HK-2 (cell line): ENCODE measurements at regions not wholly inside any gene's neighbourhood (a gene's known extent, or its start where the extent isn't known, plus 50 kb on each side); places are given as distances from the start of the nearest gene placed in this dataset.

Experiments
- DNase-seq: peaks from one replicate; pipeline ENCODE4 v3.0.0-alpha.2; 2018; ENCODE audit not compliant: unreplicated experiment

DNA sequence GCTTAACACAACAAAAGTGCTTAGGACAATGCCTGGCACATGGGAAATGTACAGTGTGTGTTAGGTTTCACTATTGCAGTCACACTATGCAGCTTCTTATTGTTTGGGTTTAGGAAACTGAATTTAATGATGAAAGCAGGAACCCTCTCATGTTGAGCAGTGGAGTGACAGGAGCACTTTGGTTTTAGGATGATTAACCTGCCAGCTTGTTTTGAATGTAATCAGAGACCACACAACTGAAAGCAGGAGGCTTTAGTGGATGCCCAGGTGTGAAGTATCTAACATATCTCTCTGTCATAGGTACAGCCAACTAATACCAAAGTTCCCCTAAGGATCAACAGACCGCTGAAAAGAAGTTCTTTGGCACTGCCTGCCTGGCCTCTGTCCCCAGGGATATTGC, 406.9 kb upstream of the USP24 start:
- DNase-seq: no peak

DNA sequence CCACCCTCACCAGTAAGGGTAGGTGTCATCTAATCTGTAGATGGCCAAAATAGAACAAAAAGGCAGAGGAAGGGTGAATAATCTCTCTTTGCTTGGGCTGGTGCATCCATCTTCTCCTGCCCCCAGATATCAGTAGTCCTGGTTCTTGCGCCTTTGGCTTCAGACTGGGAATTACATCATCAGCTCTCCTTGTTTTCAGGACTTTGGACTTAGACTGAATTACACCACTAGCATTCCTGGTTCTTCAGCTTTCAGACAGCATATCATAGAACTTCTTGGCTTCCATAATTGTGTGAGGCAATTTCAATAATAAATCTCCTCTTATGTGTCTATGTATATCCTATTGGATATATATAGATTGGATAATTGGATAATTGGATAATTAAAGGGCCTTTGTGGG, 403.0 kb upstream of the USP24 start:
- no peak for DNase-seq

DNA sequence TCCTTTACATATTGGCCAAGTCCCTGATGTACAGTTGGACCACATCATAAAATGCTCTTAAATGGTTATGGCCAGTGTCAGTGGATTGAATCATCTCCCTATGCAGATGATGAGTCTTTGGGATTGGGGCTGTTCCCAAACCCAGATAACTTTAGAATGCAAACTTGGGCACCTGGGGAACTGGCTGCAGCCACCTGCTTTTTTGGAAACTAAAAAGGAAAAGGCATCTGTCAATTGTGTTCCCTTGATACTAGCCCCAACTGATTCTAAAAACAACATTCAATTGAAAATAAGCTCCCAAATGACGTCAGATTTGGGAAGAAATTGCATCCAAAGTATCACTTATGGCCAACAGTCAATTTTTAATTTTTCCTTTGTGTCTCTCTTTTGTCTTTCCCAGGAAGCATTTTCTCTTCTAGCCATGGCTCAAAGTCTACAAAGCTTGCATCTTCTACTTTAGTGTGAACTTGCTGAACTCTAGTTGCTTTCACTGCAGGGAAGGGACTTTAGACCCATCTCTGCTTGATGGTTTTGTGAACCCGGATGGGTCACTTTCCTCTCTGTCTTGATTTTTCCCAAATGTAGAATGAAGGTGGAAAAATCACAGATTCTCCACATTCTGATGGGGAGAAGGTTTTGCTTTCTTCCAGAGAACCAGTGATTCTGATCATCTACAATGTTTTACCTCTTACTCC, 402.3 kb upstream of the USP24 start:
- DNase-seq: no peak

DNA sequence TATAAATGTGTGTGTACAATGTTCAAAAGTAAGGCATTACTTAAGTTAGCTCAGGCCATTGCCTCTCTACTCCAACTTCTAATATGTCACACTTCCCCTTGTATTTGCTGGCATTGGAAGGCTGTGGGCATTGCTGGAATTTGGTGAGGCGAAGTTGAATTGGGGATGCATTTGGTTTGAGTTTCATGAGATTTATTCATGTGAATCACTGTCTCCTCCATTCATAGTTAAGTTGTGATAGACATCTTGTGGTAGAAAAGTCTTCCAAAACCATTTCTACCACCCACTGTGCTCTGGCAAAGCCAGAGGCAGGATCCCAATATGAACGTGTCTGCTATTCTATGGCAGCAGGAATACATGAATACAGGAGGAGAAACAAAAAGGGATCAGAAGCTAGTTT, 397.8 kb upstream of the USP24 start:
- no peak for DNase-seq

DNA sequence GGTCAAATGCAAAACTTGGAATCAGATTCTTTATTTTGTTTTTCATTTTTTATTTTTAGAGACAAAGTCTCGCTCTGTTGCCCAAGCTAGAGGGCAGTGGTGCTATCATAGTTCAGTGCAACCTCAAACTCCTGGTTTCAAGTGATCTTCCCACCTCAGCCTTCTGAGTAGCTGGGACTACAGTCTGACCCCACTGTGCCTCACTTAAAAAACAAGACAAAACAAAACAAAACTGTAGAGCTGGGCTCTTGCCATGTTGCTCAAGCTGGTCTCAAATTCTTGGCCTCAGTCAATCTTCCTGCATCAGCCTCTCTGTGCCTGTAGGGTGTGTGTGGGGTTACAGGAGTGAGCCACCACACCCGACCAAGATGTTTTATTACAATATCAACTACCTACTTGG, 396.0 kb upstream of the USP24 start:
- no peak for DNase-seq

DNA sequence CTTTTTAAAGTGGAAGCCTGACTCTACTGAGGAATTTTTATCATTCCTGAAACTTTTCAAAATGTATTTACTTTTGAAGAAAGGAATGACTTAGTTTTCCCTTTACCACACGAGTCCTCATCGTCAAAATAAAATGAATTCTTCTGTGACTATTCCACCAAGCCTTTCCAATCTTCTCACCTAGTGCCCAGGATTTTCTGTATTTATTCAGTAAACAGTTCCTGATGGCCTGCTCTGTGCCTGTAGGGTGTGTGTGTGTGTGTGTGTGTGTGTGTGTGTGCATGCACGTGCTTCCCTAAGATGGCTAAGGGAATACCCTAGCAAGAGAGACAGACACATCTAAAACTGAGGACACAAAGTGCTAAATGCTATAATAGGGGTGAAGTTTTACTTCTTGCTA, 395.0 kb upstream of the USP24 start:
- DNase-seq: no peak

DNA sequence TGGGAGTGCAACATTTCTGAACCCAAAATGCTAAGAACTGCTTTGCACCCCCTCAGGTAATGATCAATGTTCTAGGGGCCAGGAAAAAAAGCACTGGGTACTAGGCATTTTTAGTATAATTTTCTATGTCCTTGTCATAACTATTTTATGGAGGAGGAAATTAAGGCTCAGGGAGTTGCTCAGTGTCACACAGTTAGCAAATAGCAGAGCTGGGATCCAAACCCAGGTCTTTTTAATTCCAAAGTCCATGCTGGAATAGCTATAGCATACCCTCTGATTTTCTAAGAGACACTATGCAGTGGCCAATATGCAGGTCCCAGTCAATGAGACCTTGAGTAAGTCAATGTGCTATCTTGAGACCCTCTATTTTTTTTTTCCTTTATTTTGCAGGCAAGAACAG, 394.5 kb upstream of the USP24 start:
- no peak for DNase-seq

DNA sequence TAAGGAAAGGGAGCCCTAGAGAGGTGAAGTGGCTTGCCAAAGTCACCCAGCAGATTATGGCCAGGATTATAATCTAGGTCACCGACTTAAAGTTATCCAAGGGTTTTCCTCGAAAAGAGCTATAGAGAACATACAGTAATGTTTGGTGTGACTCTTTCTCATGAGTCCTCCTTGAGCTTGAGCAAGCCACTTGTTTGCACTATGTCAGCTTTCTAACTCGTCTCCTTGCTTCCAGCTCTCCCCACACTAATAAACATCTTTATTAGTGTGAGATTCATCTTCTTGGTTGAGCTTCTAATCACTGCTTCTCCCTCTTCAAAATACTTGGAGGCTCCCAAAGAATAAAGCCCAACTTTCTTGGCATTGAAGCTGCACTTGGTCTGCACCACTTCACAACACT, 390.0 kb upstream of the USP24 start:
- no peak for DNase-seq

DNA sequence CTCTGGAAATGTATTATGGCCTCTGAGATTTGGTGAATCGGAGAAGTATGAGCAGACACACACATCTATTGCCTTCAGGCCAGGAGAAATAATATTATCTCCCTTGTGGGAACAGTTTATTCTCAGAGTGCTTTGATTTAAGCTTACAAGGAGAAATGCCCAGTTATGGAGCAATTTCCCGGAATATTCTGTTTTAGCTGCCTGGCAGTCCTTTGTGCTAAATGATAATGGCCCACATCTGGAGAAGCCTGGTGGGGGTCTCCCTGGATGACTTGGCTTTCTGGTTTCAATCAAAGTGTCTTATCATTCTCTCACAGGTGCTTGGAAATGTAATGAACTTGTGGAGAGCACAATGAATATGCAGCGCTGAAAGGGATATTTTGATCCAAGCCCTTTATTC, 389.6 kb upstream of the USP24 start:
- no peak for DNase-seq

DNA sequence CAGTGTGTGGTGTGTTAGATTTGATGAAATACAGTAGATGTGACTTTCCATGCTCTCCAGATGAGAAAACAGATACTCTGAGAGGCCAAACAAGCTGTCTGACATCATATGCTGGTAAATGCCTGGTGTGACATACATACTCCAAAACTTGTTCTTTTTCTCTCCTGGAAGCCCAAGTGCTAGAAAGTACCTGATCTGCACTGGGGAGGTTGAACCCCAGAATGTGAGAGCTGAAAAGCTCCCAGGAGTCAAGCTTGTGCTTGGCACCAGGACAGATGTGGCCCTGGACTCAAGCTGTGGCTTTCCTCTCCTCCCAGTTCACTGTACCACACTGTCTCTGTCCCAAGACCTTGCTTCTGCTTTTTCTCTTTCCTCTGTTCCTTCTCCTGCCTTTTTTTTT, 389.0 kb upstream of the USP24 start:
- DNase-seq: no peak

DNA sequence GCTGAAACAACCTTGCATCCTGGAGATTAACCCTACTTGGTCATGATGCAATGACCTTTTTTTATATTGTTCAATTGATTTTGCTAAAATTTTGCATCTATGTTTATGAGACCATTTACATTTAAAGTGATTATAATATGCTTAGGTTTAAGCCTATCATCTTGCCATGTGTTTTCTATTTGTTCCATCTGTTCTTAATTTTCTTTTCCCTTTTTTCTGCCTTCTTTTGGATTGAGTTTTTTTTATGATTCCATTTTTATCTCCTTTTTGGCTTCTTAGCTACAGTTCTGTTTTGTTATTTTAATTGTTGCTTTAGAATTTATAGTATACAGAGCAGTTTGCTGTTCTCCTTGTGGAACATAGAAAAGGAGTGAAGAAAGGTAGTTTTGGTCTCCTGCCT, 385.1 kb upstream of the USP24 start:
- DNase-seq: no peak

DNA sequence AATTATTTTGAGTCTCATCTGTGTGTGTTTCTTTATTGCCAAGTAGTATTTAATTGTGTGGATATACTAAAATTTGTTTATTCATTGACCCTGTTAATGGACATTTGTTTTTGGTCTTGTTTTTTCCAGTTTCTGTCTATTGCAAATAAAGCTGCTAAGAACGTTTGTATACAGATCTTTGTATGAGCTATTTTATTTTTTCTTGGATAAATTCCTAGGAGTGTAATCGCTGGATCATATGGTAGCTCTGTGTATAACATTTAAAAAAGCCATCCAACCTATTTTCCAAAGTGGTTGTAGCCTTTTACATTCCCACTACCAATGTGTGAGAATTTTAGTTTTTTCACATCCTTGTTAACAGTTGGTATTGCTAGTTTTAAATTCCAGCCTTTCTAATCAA, 382.7 kb upstream of the USP24 start:
- no peak for DNase-seq

DNA sequence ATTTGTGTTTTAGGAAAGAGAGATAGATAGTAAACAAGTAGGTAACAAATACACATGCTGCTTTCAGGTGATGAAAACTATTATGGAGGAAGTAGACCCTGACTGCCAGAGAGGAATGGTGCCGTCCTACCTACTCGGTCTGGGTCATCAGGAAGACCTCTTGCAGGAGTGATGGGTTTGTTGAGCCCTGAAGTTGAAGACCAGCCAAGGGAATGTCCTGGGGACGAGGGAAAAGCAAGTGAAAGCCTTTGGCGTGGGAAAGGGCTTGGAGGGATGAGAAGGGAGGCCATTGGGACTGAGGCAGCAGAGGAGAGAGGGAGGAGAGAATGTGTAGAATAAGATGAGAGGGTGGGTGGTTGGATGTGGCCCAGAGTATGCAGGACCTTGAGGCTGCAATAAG, 379.5 kb upstream of the USP24 start:
- DNase-seq: no peak

DNA sequence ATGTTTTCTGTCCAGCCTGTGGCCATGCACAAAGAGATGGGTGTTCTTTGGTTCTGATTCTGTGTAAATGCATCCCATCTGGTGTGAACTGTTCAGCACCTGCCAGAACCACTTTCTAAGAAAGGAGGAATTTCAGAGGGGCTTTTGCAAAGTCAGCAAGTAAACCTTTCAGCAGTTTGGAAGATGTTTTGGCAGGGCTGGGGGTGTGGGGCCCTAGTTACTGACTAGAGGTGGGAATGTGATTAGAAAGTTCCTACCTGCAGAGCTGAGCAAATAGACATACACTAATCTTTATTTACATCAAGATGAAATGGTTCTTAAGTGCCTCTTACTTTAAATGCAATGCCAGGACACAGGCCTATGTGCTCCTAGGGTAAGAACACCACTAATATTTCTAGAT, 378.1 kb upstream of the USP24 start:
- DNase-seq: no peak

DNA sequence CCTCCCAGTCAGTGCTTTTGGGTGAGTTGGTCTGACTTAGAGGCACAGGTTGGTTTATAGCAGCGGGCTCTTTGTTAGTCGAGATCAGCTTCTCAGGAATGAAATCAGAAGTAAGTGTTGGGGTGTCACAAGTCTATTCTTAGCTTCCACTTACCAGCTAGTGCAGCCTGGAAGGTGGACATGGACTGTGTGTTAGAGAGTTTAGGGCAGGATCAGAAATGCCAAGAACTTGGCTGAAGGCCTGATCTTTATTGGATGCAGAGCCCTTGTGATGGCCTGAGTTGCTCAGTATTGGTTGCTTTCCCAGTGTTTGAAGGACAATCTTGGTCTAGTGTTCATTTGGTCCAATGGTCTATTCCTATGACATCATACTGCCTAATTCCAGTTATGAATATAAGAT, 377.0 kb upstream of the USP24 start:
- DNase-seq: no peak

DNA sequence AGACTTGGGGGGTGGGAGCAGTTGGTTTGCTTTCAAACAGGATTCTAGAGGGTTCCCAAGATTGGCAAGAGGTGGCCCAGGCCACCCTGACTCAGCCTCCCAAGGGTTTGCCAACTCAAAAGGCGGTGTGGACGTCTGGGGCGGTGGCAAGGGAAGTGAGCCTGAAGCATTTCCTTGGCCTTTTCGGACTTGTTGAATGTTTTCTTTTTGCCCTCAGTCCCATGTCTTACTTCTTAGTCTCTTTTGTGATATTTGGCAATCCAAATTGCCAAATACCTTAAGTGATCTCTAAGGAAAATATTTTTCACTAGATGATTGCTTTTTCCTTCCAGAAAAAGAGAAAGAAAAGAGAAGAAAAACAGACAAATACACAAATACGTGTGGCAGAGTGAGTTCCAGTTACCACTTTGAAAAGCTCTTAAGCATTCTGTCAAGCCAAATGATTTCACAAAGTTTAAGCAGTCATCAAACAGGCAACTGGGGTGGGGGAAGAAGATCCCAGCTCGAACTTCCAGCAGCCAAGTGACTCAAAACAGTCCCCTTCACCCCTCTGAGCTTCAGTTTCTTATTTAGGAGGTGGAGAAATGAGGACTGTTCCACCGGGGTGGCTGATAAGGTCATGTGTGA, 374.6 kb upstream of the USP24 start:
- no peak for DNase-seq

DNA sequence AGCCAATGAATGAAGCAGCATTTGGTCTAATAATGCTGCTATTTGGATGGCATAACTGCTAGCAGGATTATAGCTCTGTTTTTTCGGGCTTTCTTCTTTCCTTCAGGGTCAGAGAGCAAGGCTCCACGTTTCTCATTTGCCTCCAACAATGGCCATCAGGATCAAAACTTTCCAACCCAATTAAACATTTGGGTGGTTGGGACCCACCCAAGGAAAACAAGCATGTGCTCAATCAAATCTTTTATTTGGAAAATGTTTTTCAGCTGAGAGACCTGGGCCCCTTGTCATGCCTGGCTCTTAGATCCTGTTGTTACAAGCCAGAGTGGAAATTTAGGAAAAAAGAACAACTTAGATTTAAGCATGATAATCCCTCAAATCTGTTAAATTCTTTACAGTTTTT, 373.1 kb upstream of the USP24 start:
- no peak for DNase-seq

DNA sequence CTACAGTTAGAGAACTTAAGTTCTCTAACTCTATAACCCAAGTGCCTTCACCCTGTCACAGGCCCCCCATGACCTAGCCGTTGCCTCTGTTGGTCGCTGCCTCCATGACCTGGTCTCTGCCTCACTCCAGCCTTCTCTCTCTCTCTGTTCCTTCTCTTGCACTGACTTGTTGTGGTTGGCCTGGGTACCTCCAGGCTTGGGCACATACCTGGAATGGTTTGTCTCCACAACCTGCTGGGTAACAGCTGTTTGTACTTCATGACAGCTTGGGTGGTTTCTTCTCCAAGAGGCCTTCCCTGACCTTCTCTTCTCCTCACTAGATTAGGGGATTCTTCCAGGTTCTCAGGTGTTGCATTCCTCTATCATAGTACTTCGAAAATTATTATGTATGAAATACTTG, 371.6 kb upstream of the USP24 start:
- DNase-seq: no peak

DNA sequence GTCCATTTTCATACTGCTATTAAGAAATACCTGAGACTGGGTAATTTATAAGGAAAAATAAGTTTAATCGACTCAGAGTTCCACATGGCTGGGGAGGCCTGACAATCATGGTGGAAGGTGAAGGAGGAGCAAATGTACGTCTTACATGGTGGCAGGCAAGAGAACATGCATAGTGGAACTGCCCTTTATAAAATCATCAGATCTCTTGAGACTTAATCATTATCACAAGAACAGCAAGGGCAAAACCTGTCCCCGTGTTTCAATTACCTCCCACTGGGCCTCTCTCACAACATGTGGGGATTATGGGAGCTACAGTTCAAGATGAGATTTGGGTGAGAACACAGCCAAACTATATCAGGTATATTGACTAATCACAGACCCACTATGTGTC, 370.2 kb upstream of the USP24 start:
- DNase-seq: no peak

DNA sequence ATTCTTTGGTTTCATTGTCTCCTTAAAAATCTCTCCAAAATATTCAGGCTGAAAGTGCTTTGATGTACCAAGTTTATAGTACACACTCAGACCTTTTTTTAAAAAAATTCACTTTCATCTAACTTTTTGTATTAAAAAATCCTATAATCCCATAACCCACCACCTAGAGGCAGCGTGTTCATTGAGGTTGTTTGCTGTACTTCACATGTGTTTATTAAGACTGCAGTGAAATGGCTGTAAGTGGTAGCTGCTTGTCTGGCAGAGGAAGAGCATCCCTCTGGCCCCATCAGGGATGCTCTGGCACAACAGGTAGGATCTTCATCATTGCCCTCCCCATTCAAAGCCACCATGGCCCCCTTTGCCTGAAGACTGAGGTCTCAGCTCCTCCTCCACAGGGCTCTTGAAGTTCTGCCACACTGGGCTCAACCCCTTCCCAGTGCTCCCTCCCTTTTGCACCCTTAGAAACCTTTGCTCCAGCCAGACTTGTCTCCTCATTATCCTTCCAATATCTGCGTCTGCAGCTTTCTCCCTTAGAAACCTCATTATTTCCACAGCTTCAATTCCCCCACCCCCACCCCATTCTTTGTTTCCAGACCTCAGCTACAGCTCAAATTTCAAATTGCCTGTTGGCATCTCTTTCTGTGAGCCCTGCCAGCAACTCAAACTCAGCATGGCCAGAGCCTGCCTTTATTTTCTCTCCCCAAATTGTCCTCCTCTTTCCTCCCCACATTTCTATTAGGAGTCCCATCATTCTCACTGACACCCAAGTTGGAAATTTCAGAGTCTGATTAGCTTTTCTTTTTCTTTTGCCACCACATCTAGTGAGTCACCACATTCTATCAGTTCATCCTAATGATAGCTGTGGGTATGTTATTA, 369.6 kb upstream of the USP24 start:
- DNase-seq: no peak

DNA sequence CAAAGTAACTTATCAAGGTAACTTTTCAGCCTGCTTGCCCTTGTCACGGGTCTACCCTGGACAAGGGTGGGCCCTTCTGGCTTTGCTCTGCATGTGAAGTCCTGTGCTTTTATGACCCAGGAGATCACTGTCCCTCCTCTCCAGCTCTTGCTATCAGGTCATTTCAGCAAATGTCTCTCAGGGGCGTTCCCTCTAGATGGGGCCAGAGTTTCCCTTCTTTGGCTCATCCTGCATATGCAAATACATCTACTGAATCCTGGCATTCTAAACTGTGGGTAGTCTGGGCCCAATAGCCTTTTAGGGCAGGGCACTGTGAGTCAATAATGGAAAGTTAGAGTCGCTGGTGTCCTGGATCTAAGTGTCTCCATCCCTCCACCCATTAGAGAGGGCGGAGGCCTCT, 366.9 kb upstream of the USP24 start:
- no peak for DNase-seq

DNA sequence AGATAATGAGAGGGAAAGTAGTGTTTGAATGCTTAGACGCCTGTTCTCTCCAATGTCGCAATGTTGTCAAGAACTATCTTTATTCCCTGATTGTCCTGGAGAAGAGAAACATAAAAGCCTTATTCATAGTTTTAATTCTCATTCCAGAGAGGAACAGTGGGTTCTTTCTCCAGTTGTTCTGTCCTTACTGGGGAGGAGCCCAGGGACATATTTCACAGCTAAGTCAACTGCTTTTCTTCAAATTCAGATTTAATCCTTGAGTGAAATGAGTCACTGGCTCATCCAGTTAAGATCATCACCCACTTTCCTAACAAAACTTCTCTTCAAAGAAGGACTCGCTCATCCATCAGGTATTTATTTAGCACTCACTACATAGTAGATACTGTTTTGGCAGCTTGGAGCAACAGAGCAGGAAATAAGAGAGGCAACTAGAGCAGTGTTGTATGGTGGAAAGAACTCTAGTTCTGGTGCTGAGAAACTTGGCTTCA, 365.7 kb upstream of the USP24 start:
- no peak for DNase-seq
